SK-N-MC (cell line): ENCODE measurements at regions not wholly inside any gene's neighbourhood (a gene's known extent, or its start where the extent isn't known, plus 50 kb on each side); places are given as distances from the start of the nearest gene placed in this dataset.

Experiments used
- DNase-seq: peaks from one replicate; pipeline ENCODE4 v3.0.0-alpha.2; 2011; ENCODE audit warnings: low read depth, low spot score
- H3K27ac ChIP-seq: fragments of 200-600 bp; sonication (generic); 2 replicates; pipeline ENCODE4 v1.5.1; 2016; ENCODE audit warnings: mixed run types
- H3K36me3 ChIP-seq: fragments of 200-600 bp; sonication (generic); 2 replicates; pipeline ENCODE4 v1.6.1; 2017; ENCODE audit warnings: antibody characterized with exemption, low read length, mixed read lengths; ENCODE audit not compliant: insufficient read depth
- H3K4me3 ChIP-seq: fragments of 200-600 bp; sonication (generic); 2 replicates; pipeline ENCODE4 v1.5.1; 2016
- H3K9ac ChIP-seq: fragments of 200-600 bp; sonication (generic); 2 replicates; pipeline ENCODE4 v1.8.0; 2017; ENCODE audit warnings: mixed run types, mixed read lengths; ENCODE audit not compliant: insufficient read length
- H3K9me3 ChIP-seq: fragments of 200-600 bp; sonication (generic); 2 replicates; pipeline ENCODE4 v1.6.1; 2017; ENCODE audit warnings: low read depth, mild to moderate bottlenecking, antibody characterized with exemption, low read length, moderate library complexity, mixed read lengths
- EZH2 ChIP-seq: fragments of 200-600 bp; sonication (generic); IDR thresholded peaks from one replicate; pipeline ENCODE4 v1.6.1; 2017; ENCODE audit warnings: antibody characterized with exemption
- FOXP2 ChIP-seq: optimal IDR thresholded peaks from 2 replicates; pipeline ENCODE3; 2011; ENCODE audit warnings: mild to moderate bottlenecking, moderate library complexity; ENCODE audit not compliant: insufficient read depth; ENCODE audit errors: extremely low read length, control extremely low read depth
- POLR2AphosphoS5 ChIP-seq: IDR thresholded peaks from 2 replicates; pipeline ENCODE4 v1.6.1; 2012; ENCODE audit warnings: mild to moderate bottlenecking, low read depth, low read length, borderline replicate concordance

- TF ChIP-seq EZH2 (no peak), FOXP2 (no peak), POLR2AphosphoS5 (no peak)
- no peaks in the 10 kb centered on the region for H3K36me3 ChIP-seq
- no peak overlapping the region for H3K9ac ChIP-seq
- no peak overlapping the region for H3K4me3 ChIP-seq
- no peak for DNase-seq
- H3K9me3 ChIP-seq, result no peaks in the 10 kb centered on the region
- no peak overlapping the region for H3K27ac ChIP-seq
Measured at GRCh38 chr2:19752500-19752899, 149.3 kb downstream of the TTC32 start.

- Histone ChIP-seq H3K4me3 (no peak overlapping the region), H3K9ac (no peak overlapping the region), H3K27ac (no peak overlapping the region), H3K9me3 (no peaks in the 10 kb centered on the region), H3K36me3 (no peaks in the 10 kb centered on the region)
- TF ChIP-seq EZH2 (no peak), POLR2AphosphoS5 (no peak), FOXP2 (no peak)
- DNase-seq, result no peak
Measured at GRCh38 chr2:19751631-19752030, 150.2 kb downstream of the TTC32 start.

GRCh38 chr2:19750136-19750535 is 151.6 kb downstream of the TTC32 start:
- H3K9ac ChIP-seq, result no peak overlapping the region
- H3K4me3 ChIP-seq, result no peak overlapping the region
- no peak overlapping the region for H3K27ac ChIP-seq
- no peaks in the 10 kb centered on the region for H3K9me3 ChIP-seq
- H3K36me3 ChIP-seq, result no peaks in the 10 kb centered on the region
- DNase-seq, result no peak
- TF ChIP-seq EZH2 (no peak), FOXP2 (no peak), POLR2AphosphoS5 (no peak)

- DNase-seq, result no peak
- Histone ChIP-seq H3K9me3 (no peaks in the 10 kb centered on the region), H3K27ac (no peak overlapping the region), H3K36me3 (no peaks in the 10 kb centered on the region), H3K4me3 (no peak overlapping the region), H3K9ac (no peak overlapping the region)
- TF ChIP-seq EZH2 (no peak), POLR2AphosphoS5 (no peak), FOXP2 (no peak)
Measured at GRCh38 chr2:19749507-19749836, 152.3 kb downstream of the TTC32 start.

GRCh38 chr2:19748711-19749506 is 152.9 kb downstream of the TTC32 start:
- H3K9me3 ChIP-seq, result no peaks in the 10 kb centered on the region
- no peaks in the 10 kb centered on the region for H3K36me3 ChIP-seq
- H3K27ac ChIP-seq, result no peak overlapping the region
- DNase-seq, result no peak
- TF ChIP-seq EZH2 (no peak), FOXP2 (no peak), POLR2AphosphoS5 (no peak)
- H3K4me3 ChIP-seq, result no peak overlapping the region
- H3K9ac ChIP-seq, result no peak overlapping the region

- Histone ChIP-seq H3K9me3 (no peaks in the 10 kb centered on the region), H3K27ac (no peak overlapping the region), H3K4me3 (no peak overlapping the region), H3K9ac (no peak overlapping the region), H3K36me3 (no peaks in the 10 kb centered on the region)
- no peak for DNase-seq
- TF ChIP-seq POLR2AphosphoS5, result no peak
- TF ChIP-seq EZH2, result no peak
- TF ChIP-seq FOXP2, result no peak
Measured at GRCh38 chr2:19748073-19748375, 153.8 kb downstream of the TTC32 start.

- Histone ChIP-seq H3K27ac (no peak overlapping the region), H3K36me3 (no peaks in the 10 kb centered on the region), H3K9me3 (no peaks in the 10 kb centered on the region), H3K4me3 (no peak overlapping the region), H3K9ac (no peak overlapping the region)
- TF ChIP-seq EZH2, result no peak
- TF ChIP-seq POLR2AphosphoS5, result no peak
- no peak for TF ChIP-seq FOXP2
- DNase-seq, result no peak
Measured at GRCh38 chr2:19747310-19748072, 154.3 kb downstream of the TTC32 start.

- no peak for DNase-seq
- H3K9me3 ChIP-seq, result no peaks in the 10 kb centered on the region
- H3K9ac ChIP-seq, result no peak overlapping the region
- TF ChIP-seq FOXP2, result no peak
- TF ChIP-seq EZH2, result no peak
- no peak for TF ChIP-seq POLR2AphosphoS5
- H3K36me3 ChIP-seq, result no peaks in the 10 kb centered on the region
- H3K27ac ChIP-seq, result no peak overlapping the region
- H3K4me3 ChIP-seq, result no peak overlapping the region
Measured at GRCh38 chr2:19746611-19747309, 155.0 kb downstream of the TTC32 start.
